ENCODE measurements at regions not wholly inside any gene's neighbourhood (a gene's known extent, or its start where the extent isn't known, plus 50 kb on each side); places are given as distances from the start of the nearest gene placed in this dataset.

DNA sequence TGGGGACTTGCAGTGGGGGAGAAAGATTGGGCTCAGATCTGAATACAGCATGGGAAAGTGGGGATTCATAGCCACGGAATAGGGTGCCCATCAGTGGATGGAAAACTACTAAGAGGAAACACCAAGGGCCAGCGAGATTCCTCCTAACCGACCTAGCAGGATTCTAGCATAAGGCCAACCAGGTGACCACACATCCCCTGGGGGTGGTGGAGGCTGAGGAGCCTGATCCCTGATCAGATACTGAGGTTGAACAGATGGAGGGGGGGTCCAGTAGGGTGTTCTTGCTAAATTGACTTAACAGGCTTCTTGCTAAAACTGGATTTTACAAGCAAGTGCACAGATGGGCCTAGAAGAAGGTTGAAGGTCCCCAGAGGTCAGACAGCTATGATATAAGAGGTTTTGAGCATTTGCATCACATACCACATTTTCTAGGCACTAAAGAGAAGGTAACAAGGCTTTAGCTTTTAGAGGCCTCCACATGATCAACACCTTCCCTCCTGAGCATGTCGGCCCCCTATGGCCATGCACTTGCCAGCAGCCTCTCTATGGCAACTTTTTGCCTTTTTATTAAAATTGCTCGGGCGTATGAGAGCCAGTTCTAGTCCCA is 69.1 kb upstream of the PUDP start:
- TF ChIP-seq CTCF (IDR thresholded peaks at IDR 0.05) (no peak), POLR2A (IDR thresholded peaks at IDR 0.05) (no peak)
